ENCODE measurements at regions not wholly inside any gene's neighbourhood (a gene's known extent, or its start where the extent isn't known, plus 50 kb on each side); places are given as distances from the start of the nearest gene placed in this dataset.

DNA sequence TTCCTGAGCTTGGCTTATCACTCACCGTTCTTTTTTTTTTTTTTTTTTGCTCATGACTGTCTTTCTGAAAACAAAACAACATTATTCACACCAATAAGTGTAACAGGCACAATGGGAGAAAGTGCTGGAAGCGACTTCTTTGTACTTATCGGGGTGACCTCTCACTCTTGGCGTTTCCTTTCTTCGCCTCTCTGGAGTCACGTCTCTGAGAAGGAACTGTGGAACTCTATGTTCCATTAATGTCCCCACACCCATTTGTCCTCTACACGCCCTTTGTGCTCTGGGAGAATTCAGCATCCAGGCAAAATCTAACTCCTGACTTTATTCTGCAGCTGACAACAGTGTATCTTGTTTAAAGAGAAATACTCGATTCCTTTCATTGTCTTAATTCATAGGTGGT is 70.8 kb upstream of the FAM204A start:
- DNase-seq (ENCODE audit: low read depth), result no peak

DNA sequence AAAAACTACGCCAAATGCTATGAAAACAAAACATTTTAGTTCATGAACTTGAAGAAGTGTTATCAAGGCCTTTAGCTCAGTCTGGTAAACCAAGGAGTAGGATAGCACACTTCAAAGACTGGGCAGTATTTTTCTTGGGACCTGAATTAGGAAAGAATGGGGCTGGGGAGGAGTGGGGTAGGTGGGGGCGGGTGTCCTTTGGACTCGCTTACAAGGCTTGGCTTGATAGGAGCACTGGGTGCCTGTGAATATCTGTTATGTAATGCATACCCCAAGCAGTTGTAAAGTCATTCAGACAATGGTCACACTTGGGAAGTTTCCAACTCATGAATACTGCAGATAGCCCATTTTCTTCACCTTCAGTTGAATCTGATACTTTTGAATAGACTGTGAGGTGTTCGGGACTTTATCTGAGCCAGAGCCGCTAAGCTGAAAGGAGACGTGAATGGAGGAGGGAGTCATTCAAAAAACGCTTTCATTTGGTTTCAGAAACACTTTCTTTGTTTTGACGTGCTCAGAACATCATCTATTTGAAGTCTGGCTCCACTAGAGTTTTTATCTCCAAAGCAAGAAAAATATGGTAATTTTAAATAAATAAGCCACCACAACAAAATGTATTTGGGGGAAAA is 70.1 kb upstream of the FAM204A start:
- no peak for DNase-seq (ENCODE audit: low read depth)

DNA sequence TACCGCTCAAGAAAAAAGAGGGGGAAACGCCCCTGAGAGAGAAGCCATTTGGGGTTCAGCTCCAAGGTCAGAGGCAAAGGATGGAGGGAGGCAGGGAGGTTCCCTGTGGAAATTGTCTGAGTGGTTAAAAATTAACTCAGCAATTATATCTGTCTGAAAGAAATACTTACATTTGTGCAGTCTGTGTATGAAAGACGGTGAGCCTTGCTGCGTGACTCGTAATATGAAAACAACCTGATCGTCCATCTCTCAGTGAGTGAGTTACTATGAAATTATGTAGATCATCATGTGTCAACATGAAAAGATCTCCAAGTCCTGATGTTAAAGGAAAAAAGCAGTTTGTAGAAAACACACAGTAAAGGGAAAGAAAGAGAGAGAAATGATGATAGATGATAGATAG is 67.2 kb upstream of the FAM204A start:
- no peak for DNase-seq (ENCODE audit: low read depth)

DNA sequence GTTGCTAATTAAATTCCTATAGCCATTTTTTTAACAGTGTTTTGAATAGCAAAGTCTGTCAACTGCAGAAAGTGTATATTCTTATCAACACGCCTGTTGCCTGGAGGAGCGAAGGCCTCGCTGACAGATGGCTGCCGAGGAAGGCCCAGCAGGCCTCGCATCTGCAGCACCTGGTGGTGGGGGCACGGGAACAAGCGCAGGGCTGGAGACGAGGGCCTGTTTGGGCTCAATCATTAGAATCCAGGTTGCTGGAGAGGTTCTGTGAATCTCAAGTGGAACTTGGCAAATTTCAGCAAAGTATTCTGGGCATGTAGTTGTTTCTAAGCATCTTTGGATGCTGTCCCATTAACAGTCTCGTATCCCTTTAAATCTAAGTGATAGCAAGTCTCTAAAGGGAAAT is 66.1 kb upstream of the FAM204A start:
- no peak for DNase-seq (ENCODE audit: low read depth)

DNA sequence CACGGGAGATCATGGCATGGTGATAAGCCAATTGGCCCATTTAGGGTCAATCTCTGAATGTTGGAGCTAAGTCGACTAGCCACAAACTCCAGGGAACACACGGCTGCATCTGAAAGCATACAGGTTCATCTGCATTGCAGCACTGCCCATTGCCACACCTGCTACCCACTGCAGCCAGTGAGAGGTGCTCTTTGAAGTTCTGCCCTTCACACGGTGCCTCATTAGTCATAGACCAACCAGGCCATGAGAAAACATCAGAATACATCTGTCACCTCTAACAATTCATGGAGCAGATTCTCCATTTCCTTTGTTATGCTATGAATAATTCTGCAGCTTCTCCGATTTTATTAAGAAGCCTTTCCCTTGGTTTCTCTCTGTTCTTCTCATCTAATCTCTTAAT is 65.7 kb upstream of the FAM204A start:
- no peak for DNase-seq (ENCODE audit: low read depth)

DNA sequence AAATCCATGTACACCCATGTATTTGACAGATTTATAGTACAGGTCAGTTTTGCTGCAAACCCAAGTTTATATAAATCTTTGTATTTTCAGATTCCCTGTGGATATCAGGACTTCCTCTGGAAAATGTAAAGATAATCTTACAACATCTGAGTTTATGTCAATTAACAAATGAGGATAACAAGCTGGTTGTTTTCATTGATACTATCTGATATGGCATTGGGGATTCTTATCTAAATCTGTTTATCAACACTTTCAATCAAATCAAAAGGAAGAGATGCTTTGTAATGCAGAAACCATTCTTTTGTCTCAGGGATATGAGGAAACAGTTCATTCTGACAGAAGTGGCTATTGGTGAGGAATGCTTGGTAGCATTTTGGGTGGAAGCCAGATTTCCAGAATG is 64.9 kb upstream of the FAM204A start:
- no peak for DNase-seq (ENCODE audit: low read depth)

DNA sequence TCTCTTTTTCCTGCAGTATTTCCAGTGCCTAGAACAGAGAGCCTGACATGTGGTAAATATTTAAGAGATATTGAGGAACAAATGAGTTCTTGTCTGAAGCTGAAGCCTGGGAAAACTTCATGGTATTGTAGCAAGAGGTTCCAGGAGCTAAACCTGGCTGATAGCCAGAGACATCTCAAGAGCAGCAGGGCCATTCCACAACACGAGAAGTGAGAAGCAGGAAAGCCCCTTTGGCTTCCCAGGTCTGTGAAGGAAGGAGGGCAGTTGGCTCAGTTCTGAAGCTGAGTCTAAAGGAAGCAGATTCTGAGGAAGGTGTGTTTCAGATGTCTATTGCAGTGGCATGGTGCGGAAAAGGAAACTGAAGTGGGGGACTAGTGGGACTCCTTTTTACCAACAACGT is 63.8 kb upstream of the FAM204A start:
- no peak for DNase-seq (ENCODE audit: low read depth)

DNA sequence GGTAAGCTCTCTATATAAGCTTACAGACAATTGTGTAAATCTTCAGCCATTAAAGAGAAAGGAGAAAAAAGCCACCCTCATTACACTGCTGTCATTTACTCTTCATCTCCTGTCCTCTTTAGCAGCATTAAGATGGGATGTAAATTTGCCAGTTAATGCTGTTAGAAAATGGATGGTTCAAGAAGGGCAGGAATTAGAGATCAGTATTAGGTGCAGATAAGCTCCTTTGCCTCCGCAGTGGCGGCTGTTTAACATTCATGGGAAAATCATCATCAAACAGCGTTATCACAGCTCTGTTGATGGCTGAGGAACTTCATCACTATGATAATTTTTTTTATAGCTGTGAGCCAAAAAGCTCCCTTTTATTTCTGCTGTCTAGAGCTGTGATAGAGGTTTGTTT is 61.8 kb upstream of the FAM204A start:
- DNase-seq (ENCODE audit: low read depth), result no peak

DNA sequence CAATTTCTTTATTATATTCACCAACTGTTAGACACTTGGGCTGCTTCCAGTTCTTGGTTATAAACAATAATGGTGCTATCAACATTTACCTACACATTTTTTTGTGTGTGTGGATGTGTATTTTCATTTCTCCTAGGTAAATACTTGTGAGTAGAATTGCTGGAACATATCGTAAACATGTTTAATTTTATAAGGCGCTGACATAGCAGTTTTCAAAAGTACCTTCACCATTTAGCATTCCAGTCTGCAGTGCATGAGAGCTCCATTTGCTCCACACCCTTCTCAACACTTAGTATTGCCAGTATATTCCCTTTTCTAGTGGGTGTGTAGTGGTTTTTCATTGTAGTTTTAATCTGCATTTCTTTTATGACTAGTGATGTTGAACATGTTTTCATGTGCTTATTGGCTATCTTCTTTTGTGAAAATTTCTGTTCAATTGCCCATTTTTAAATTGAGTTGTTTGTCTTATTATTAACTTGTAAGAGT is 59.6 kb upstream of the FAM204A start:
- DNase-seq (ENCODE audit: low read depth), result no peak

DNA sequence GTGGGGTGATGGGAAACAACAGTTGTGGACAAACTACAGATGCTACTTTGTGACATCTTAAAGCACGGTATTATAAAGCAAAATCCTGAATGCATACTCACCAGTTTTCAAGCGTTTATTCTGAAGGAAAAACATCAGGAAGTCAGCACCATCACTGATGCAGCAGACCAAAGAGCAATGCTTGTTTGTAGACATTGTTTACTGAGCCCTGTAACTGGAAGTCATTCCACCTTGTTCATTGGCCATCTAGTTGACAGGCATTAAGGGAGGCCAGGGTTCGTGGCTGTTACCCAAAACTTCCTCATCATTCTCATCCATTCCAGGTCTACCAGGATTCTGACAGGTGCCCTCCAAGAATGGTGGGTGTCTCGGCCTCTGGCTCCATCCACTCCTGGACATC is 55.3 kb upstream of the FAM204A start:
- DNase-seq (ENCODE audit: low read depth), result no peak

DNA sequence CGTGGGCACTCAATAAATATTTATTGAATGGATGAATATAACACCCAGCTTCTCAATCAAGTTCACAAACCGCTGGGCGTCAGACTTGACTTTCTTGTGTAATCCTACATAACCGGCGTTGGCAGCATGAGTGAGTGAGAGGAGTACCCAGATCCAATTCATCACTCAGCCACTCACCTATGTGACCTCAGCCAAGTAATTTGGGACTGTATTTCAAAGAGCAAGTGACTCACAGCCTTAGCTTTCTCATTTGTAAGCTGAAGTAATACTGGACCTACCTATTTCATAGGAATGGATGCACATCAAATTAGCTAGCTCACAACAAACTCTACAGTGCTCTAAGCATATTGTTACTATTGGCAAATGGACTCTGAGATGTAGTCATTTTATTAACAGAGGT is 53.8 kb upstream of the FAM204A start:
- DNase-seq (ENCODE audit: low read depth), result no peak

DNA sequence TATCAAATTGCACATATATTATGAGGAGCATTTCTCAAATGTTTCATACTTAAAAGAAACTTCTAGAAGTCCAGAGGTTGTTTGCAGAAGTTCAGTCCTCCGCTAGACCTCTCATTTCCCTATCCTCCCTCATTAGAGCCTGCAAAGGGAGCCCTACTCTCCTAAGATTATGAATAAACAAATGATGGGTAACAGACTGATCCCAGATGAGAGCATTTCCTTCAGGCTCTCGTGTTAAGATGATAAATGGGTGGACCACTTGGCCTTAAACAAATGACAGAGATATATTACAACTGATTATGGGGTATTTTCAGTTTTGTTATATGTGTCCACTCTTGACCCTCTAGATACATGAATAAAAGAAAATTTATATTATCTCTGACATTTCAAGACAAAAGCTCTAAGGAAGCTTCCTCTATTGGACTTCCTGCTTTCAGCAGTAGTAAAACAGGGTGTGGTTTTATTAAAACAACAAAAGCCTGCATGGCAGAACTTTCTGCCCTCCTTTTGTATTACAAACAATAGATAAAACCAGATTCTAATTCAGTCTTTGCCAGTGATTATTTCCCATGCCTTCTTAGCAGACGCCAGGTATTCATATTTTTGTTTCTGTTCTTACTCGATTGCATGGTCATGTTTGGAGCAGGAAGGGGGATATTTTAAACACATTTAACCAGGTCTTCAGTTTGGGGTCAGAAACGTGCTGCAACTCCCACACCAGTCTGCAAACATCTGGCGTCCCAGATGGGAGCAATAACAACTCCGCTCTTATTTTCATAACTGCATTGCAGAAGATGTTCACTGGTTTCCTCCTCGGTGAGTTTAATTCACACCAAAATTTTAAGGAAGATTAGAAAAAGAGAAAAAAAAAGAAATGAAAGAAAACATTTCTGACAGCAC is 52.4 kb upstream of the FAM204A start:
- DNase-seq (ENCODE audit: low read depth), result no peak

DNA sequence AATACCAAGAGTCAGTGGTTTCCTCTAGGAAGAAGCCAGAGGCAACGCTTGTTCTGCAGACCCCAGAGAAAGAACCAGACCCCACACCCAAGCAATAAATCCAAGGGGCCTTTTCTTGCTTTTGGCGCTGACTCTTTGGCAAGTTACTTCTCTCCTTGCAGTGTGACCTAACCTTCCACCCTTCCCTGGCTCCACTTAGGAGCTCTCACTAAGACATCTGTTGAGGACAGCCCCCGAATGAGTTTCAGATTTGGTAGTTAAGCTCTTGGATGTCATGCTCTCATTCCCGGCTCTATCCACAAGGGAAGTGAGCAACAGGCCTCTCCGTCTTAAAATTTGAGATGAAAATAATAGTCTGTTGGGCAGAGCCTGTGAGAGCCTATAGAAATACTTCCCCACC is 50.6 kb upstream of the FAM204A start:
- DNase-seq (ENCODE audit: low read depth), result no peak

Data from GM04503 (cell line).